Germinal center (tissue), 1 donor: ENCODE measurements at regions not wholly inside any gene's neighbourhood (a gene's known extent, or its start where the extent isn't known, plus 50 kb on each side); places are given as distances from the start of the nearest gene placed in this dataset.
"Not testable (repeated sequence)": the region's sequence is repeated elsewhere in the genome, so short reads cannot be mapped to it uniquely, and the experiment has no call there.

ENCODE experiments used
- DNase-seq: peaks from one replicate; pipeline ENCODE4 v3.0.0; 2012; ENCODE audit warnings: mixed read lengths, low spot score

GRCh38 chr9:107839371-107839770 lies 349.8 kb upstream of the KLF4 start:
- no peak for DNase-seq

- DNase-seq = no peak
Measured at GRCh38 chr9:107838766-107839165, 349.2 kb upstream of the KLF4 start.

GRCh38 chr9:107836300-107836699 lies 346.7 kb upstream of the KLF4 start:
- no peak for DNase-seq

- DNase-seq = no peak
Measured at GRCh38 chr9:107833295-107833694, 343.7 kb upstream of the KLF4 start.

- DNase-seq = no peak
Measured at GRCh38 chr9:107832871-107833270, 343.3 kb upstream of the KLF4 start.

GRCh38 chr9:107830479-107830878 lies 340.9 kb upstream of the KLF4 start:
- no peak for DNase-seq

- DNase-seq = no peak
Measured at GRCh38 chr9:107827884-107828283, 338.3 kb upstream of the KLF4 start.

- no peak for DNase-seq
Measured at GRCh38 chr9:107827304-107827703, 337.7 kb upstream of the KLF4 start.

- not testable (repeated sequence) for DNase-seq
Measured at GRCh38 chr9:107826688-107826983, 337.1 kb upstream of the KLF4 start.

- no peak for DNase-seq
Measured at GRCh38 chr9:107824556-107824955, 335.0 kb upstream of the KLF4 start.

- no peak for DNase-seq
Measured at GRCh38 chr9:107819772-107820565, 330.4 kb upstream of the KLF4 start.

- not testable (repeated sequence) for DNase-seq
Measured at GRCh38 chr9:107818503-107818829, 328.9 kb upstream of the KLF4 start.

- DNase-seq = not testable (repeated sequence)
Measured at GRCh38 chr9:107817595-107818502, 328.3 kb upstream of the KLF4 start.

- DNase-seq = no peak
Measured at GRCh38 chr9:107816561-107817021, 327.0 kb upstream of the KLF4 start.

GRCh38 chr9:107815782-107816560 lies 326.4 kb upstream of the KLF4 start:
- no peak for DNase-seq

GRCh38 chr9:107813287-107813686 lies 323.7 kb upstream of the KLF4 start:
- DNase-seq = no peak

- DNase-seq = no peak
Measured at GRCh38 chr9:107810461-107810961, 320.9 kb upstream of the KLF4 start.

GRCh38 chr9:107809871-107810460 lies 320.4 kb upstream of the KLF4 start:
- DNase-seq = no peak

GRCh38 chr9:107807183-107807582 lies 317.6 kb upstream of the KLF4 start:
- DNase-seq = no peak

- DNase-seq = no peak
Measured at GRCh38 chr9:107805201-107805600, 315.6 kb upstream of the KLF4 start.

GRCh38 chr9:107794259-107794658 lies 304.7 kb upstream of the KLF4 start:
- DNase-seq = no peak

GRCh38 chr9:107793541-107793940 lies 304.0 kb upstream of the KLF4 start:
- DNase-seq = no peak
